ENCODE measurements at regions not wholly inside any gene's neighbourhood (a gene's known extent, or its start where the extent isn't known, plus 50 kb on each side); places are given as distances from the start of the nearest gene placed in this dataset.
"Not testable (repeated sequence)": the region's sequence is repeated elsewhere in the genome, so short reads cannot be mapped to it uniquely, and the experiment has no call there.

- no peak for DNase-seq (ENCODE audit: low read depth)
These were observed 82.7 kb upstream of the PDZD8 start for GRCh38 chr10:117457932-117458331.

GRCh38 chr10:117457071-117457810 is 82.0 kb upstream of the PDZD8 start:
- no peak for DNase-seq (ENCODE audit: low read depth)

- no peak for DNase-seq (ENCODE audit: low read depth)
These were observed 80.1 kb upstream of the PDZD8 start for GRCh38 chr10:117455346-117455745.

DNA sequence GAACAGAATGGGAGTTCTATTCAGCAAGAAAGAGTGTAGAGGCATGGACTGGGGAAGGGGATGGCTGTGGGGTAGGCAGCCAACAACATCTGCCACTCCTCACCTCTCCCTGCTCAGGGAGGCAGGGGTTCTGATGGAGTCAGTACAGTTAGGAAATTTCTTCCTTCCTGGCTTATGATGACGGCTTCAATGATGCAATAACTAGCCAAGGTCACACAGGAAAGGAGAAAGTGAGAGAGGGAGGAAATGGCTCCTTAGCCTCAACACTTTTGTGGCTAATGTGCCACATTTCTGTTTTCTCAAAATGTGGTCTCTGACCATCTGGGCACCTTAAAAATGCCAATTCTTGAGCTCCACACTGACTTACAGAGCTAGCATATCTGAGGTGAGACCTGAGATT is 79.3 kb upstream of the PDZD8 start:
- no peak for DNase-seq (ENCODE audit: low read depth)

GRCh38 chr10:117453484-117453883 is 78.2 kb upstream of the PDZD8 start:
- not testable (repeated sequence) for DNase-seq (ENCODE audit: low read depth)

DNA sequence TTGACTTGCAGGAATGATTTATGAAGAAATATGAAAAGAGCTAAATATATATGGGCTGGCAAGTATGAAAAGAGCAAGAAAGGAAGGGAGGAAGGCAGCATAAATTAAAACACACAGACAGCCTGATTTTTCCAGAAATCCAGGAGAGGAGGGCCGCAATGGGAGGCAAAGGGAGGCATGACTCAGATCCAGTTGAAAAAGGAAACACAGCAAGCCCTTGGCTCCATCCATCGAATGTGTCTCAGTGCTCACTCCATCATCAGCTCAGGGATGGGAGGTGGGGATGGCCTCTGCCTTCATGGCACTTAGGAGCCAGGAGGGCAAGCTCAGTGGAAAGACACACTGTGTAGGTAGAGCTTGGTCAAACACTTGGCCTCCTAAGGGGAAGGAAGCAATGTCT is 75.7 kb upstream of the PDZD8 start:
- no peak for DNase-seq (ENCODE audit: low read depth)

GRCh38 chr10:117449636-117450035 is 74.4 kb upstream of the PDZD8 start:
- no peak for DNase-seq (ENCODE audit: low read depth)

DNA sequence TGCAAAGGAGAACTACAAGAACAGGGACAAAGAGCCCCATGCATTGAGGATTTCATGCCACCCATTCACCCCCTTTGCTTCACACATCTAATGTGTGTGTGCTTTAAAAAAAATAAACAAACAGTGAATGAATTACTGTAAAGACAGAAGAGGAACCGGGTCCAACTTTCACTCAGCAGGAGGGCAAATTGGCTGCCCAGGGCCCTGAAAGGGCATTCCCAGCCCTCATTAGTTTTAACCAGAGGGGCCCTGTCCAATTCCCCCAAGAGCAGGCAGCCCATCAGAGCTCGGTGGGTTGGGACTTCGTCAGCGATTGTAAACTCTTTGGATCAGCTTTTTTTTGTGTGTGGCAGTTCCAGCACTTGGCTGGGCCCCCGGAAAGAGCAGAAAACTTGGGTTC is 73.6 kb upstream of the PDZD8 start:
- no peak for DNase-seq (ENCODE audit: low read depth)

DNA sequence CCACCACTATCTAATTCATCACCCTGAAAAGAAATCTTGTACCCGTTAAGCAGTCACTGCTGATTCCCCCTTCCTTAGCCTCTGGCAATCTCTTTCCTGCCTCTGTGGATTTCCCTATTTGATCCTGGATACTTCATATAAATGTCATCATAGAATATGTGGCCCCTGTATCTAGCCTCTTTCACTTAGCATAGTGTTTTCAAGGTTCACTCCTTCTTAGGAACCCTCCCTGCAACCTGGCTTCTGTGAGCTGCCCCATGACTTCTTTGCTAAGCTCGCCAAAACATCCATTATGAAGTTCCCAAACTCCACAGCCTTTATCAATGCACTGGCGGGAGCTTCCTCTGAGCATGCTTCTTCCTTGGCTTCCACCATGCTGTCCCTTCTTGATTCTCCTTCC is 70.8 kb upstream of the PDZD8 start:
- DNase-seq (ENCODE audit: low read depth) = no peak

DNA sequence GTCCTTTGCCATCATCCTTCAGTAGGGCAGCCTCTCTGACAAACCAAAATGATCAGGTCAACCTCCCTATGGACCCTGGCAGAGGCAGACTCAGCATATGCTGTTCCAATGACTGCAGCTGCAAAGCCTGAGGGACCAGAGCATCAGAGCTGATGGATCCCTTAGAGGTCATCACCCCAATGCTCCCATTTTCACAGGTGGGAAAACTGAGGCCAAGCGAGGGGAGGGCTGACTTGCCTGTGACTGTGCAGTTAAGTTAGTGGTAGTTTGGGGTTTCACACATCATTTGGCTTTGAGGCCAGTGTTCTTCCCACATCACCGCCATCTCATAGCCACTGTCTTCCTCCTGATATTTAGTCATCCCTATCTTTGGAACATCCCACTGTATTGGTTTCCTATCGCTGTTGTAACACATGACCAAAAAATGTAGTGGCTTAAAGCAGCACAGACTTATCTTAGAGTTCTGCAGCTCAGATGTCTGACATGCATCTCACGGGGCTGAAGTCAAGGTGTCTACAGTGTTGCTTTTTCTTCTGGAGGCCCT is 69.3 kb upstream of the PDZD8 start:
- DNase-seq (ENCODE audit: low read depth) = no peak

- no peak for DNase-seq (ENCODE audit: low read depth)
These were observed 68.4 kb upstream of the PDZD8 start for GRCh38 chr10:117443686-117444041.

GRCh38 chr10:117442944-117443685 is 67.9 kb upstream of the PDZD8 start:
- peak; percentile 18 for DNase-seq (ENCODE audit: low read depth)

DNA sequence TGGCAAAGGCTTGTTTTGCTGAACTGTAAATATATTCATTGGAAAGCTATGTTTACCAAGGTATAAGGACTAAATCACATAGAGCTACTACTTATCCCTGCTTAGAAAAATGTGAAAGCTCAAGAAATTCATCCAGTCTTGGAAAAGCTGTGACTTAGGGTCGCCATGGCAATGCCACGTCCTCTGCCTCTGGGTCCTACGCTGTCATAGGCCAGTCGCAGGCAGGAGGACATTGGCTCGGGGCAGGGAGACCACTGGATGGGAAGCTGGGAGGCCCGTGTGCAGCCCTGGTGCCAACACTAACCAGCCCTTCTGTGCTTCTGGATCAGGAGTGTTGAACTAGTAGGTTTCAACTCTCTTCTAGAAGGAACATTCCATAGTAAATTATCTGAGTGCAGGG is 67.3 kb upstream of the PDZD8 start:
- no peak for DNase-seq (ENCODE audit: low read depth)

DNA sequence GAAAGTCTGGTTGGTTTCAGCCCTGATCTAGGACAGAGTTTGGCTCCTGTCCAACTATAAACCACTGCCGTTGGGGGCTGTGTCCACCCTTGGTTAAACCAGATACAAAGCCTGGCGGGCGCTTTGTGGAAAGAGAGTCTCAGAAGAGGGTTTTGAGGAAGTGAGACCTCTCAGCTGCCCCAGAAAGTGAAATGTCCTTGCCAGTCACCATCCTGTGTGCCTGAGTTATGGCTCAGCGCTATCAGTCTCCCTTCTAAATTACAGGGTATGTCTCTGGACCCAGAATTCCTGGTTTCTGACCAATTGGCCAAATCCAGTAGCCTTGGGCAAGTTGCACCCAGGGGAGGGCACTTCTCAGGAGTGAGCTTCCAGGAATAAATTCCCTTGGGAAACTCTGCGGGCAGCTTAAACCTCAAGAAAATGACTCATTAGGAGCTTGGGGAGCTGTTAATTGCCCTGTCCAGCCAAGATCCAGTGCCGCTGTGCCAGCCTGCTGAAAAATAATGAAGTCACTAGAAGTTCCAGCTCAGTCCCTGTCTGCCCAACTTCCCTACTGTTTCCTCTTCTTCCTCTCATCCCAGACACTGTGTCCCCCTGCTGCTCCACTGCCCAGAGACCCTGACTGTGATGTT is 66.7 kb upstream of the PDZD8 start:
- no peak for DNase-seq (ENCODE audit: low read depth)

DNA sequence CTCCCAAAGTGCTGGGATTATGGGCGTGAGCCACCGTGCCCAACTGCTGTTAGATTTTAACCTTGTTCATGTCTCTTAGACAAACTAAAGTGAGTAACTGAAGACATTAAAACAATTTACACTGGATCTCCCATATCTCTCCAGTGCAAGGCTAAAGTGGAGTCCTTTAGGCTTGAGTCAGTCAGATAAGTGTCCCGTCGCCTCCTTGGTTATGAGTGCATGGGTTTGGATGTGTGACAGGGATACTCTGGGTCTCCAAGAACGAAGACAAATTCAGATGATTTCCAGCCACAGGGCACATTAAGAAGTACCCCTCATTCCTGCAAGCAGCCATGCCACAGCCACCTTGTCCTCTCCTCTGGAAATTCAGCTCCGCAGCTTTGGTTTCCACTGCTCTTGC is 66.1 kb upstream of the PDZD8 start:
- DNase-seq (ENCODE audit: low read depth) = no peak

DNA sequence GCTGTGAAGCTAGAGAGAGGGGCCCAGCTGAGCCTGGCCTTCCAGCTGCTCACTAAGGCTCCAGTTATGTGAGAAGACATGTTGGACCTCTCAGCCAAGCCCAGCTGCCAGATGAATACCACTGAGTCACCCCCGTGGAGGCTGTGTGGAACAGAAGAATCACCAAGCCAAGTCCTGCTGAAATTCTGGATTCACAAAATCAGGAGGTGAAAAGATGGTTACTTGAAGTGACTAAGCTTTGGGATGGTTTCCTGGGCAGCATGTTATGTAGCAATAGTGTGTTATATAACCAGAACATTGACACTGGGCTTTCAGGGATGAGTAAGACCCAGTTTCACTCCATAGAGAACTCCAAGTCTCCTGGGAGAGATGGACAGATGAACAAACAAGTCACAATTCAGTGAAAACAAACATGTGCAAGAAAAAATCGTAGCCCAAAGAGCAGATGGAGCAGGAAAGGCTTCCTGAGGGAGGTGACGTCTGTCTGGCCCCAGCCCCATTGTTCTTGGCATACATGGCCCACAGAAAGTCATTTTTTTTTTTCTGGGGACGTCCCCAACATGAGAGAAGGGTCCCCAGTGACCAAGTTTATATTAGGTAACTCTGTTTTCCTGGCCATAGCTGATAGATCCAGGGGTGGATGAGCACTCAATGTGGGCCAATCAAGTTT is 64.1 kb upstream of the PDZD8 start:
- no peak for DNase-seq (ENCODE audit: low read depth)

DNA sequence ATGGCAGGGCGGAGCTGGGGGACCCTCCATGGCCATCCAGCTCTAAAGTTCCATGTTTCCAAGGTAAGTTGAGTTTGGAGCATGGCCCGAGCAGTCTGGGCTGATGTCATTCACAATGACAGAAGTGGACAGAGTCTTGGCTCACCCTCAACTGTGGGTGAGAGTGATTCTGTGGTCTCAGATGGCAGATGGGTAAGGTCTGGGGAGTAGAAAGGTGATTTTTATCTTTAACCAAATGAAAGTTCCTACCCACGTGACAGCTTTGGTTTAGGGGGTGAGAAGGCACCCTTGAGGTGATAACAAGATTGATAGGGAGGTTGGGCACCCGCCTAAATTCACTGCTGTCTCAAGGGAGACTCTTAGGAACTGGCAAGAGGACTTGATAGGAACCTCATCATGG is 57.6 kb upstream of the PDZD8 start:
- no peak for DNase-seq (ENCODE audit: low read depth)

GRCh38 chr10:117431160-117431559 is 55.9 kb upstream of the PDZD8 start:
- DNase-seq (ENCODE audit: low read depth) = no peak

DNA sequence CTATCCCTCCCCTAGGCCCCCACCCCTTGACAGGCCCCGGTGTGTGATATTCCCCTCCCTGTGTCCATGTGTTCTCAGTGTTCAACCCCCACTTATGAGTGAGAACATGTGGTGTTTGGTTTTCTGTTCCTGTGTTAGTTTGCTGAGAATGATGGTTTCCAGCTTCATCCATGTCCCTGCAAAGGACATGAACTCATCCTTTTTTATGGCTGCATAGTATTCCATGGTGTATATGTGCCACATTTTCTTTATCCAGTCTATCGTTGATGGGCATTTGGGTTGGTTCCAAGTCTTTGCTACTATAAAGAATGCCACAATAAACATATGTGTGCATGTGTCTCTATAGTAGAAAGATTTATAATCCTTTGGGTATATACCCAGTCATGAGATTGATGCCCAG is 55.3 kb upstream of the PDZD8 start:
- DNase-seq (ENCODE audit: low read depth) = not testable (repeated sequence)

DNA sequence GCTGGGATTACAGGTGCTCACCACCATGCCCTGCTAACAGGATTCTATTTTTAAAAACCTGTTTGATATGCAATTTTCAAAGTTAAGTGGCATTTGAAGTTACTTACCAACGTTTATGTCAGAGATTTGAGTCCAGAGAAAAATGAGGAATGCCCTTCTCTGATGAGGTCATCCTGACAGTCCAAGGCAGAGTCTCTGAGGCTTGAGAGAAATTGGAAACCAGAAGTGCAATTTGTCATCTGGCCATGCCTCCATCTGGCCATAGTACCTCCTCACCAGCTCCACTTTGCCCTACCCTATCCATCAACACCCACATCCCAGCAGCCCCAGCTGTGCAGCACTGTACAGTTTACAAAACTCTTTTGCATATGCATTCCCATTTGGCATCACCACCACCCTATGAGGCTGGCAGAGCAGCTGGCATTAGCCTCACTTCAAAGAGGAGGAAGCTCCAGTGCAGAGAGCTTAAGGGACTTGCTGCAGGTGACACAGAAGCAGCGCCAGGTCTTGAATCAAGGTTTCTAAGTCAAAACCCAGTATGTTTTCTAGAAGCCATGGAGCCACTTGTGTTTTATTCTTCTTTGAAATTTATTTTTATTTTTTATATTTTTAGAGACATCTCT is 54.5 kb upstream of the PDZD8 start:
- no peak for DNase-seq (ENCODE audit: low read depth)

DNA sequence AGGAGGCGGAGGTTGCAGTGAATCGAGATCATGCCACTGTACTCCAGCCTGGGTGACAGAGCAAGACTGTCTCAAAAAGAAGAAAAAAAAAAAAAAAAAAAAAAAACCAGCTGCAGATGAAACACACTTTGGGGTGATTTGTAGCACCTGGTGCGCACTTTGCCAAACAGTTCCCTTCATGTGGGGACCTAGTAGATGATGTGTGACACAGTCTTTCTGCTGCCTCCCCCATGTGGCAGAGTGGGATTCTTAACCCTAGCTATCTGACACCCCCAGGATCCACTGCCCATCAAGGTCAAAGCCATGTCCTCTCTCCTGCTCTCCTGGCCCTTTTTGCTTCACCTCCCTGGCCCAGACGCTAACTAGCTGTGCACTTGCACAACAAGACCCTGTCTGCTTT is 52.1 kb upstream of the PDZD8 start:
- DNase-seq (ENCODE audit: low read depth) = no peak

DNA sequence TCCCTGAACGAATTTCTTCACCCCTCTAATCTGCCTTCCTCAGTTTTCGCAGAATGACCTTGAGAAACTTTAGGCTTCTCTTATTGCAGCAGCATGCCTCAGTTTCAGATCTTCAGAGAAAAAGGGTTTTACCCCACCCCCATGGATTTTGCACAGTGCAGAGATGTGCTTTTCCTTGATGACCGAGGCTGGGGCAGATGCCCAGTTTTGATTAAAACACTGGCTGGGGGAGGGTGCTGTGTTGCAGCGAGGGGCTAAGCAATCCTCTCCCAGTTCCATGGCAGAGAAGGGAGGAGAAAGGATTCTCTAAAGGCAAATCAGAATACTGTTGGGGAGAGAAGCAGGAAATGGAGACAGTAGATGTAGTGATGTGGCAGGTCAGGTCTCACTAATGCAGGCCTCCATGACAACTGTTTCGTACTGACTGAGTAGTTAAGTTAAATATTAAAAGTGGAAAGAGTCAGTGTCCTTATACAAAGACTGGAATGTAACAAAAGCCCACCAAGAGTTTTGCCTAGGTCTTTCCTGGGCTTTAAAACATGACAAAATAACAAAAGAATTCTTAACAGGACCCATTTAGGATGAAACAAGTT is 50.8 kb upstream of the PDZD8 start:
- DNase-seq (ENCODE audit: low read depth) = no peak
